H54 (cell line): ENCODE measurements at regions not wholly inside any gene's neighbourhood (a gene's known extent, or its start where the extent isn't known, plus 50 kb on each side); places are given as distances from the start of the nearest gene placed in this dataset.

Source experiments
- DNase-seq: peaks from one replicate; pipeline ENCODE4 v3.0.0; 2011; ENCODE audit warnings: low spot score, mixed read lengths; ENCODE audit not compliant: insufficient read length
- FAIRE-seq: peaks from 3 replicates; lab custom pipeline; 2011; peaks lifted over from hg19 to GRCh38; lab: Jason Lieb, UNC
- POLR2A ChIP-seq: IDR thresholded peaks from 2 replicates; pipeline ENCODE4 v1.6.1; 2011; ENCODE audit warnings: low read depth, mild to moderate bottlenecking, low read length

- no peak for DNase-seq
- no peak for FAIRE-seq
These were observed 315.1 kb downstream of the TFAP2C start for GRCh38 chr20:56943946-56944945.

GRCh38 chr20:56945057-56945456, 316.0 kb downstream of the TFAP2C start:
- DNase-seq (no peak), FAIRE-seq (no peak)
- no peak for TF ChIP-seq POLR2A

More at GRCh38 chr20:56943946-56944945, 315.1 kb downstream of the TFAP2C start:
- no peak for TF ChIP-seq POLR2A

- no peak for FAIRE-seq
- no peak for TF ChIP-seq POLR2A
- no peak for DNase-seq
These were observed 316.8 kb downstream of the TFAP2C start for GRCh38 chr20:56945901-56946300.

- no peak for TF ChIP-seq POLR2A
- DNase-seq (no peak), FAIRE-seq (no peak)
These were observed 317.1 kb downstream of the BMP7 start for GRCh38 chr20:56949318-56949717.

GRCh38 chr20:56952258-56953047, 314.0 kb downstream of the BMP7 start:
- no peak for DNase-seq
- no peak for TF ChIP-seq POLR2A
- FAIRE-seq, result no peak

GRCh38 chr20:56953048-56953586, 313.3 kb downstream of the BMP7 start:
- TF ChIP-seq POLR2A, result no peak
- FAIRE-seq (no peak), DNase-seq (no peak)

- no peak for DNase-seq
- FAIRE-seq, result no peak
- TF ChIP-seq POLR2A, result no peak
These were observed 311.6 kb downstream of the BMP7 start for GRCh38 chr20:56954797-56955196.

GRCh38 chr20:56955680-56956079, 310.8 kb downstream of the BMP7 start:
- DNase-seq (no peak), FAIRE-seq (no peak)
- no peak for TF ChIP-seq POLR2A

GRCh38 chr20:56956534-56956933, 309.9 kb downstream of the BMP7 start:
- no peak for FAIRE-seq
- no peak for DNase-seq
- TF ChIP-seq POLR2A, result no peak

- DNase-seq (no peak), FAIRE-seq (no peak)
- no peak for TF ChIP-seq POLR2A
These were observed 308.5 kb downstream of the BMP7 start for GRCh38 chr20:56957737-56958553.

GRCh38 chr20:56964901-56965300, 301.5 kb downstream of the BMP7 start:
- FAIRE-seq (no peak), DNase-seq (no peak)
- TF ChIP-seq POLR2A, result no peak

GRCh38 chr20:56967916-56968315, 298.5 kb downstream of the BMP7 start:
- no peak for FAIRE-seq

GRCh38 chr20:56968376-56969048, 297.9 kb downstream of the BMP7 start:
- no peak for TF ChIP-seq POLR2A
- no peak for FAIRE-seq
- DNase-seq, result no peak

More at GRCh38 chr20:56967916-56968315, 298.5 kb downstream of the BMP7 start:
- no peak for DNase-seq
- no peak for TF ChIP-seq POLR2A
